GM19455 (cell line): ENCODE measurements at regions not wholly inside any gene's neighbourhood (a gene's known extent, or its start where the extent isn't known, plus 50 kb on each side); places are given as distances from the start of the nearest gene placed in this dataset.

Experiments used
- ATAC-seq: cut with Tn5 transposase; IDR thresholded peaks from one replicate; pipeline ENCODE4 v1.9.1; 2021; ENCODE audit not compliant: unreplicated experiment

GRCh38 chr2:122905431-122905830, 1119.7 kb upstream of the CNTNAP5 start:
- no peak for ATAC-seq

GRCh38 chr2:122908159-122908558, 1116.9 kb upstream of the CNTNAP5 start:
- ATAC-seq: no peak

GRCh38 chr2:122927197-122927596, 1097.9 kb upstream of the CNTNAP5 start:
- ATAC-seq: no peak

- ATAC-seq: no peak
These were observed 1097.2 kb upstream of the CNTNAP5 start for GRCh38 chr2:122927710-122928557.

GRCh38 chr2:122929347-122929746, 1095.7 kb upstream of the CNTNAP5 start:
- ATAC-seq: no peak

GRCh38 chr2:122935506-122935905, 1089.6 kb upstream of the CNTNAP5 start:
- ATAC-seq: no peak

GRCh38 chr2:122939796-122940195, 1085.3 kb upstream of the CNTNAP5 start:
- ATAC-seq: no peak

GRCh38 chr2:122949523-122949922, 1075.6 kb upstream of the CNTNAP5 start:
- no peak for ATAC-seq

- ATAC-seq: no peak
These were observed 1069.3 kb upstream of the CNTNAP5 start for GRCh38 chr2:122955776-122956175.

- no peak for ATAC-seq
These were observed 1064.1 kb upstream of the CNTNAP5 start for GRCh38 chr2:122960759-122961641.

GRCh38 chr2:122966461-122966860, 1058.6 kb upstream of the CNTNAP5 start:
- ATAC-seq: no peak

- no peak for ATAC-seq
These were observed 1047.5 kb upstream of the CNTNAP5 start for GRCh38 chr2:122977580-122977979.

- no peak for ATAC-seq
These were observed 1044.4 kb upstream of the CNTNAP5 start for GRCh38 chr2:122980671-122981070.

GRCh38 chr2:122982936-122983335, 1042.2 kb upstream of the CNTNAP5 start:
- no peak for ATAC-seq

- no peak for ATAC-seq
These were observed 1036.5 kb upstream of the CNTNAP5 start for GRCh38 chr2:122988395-122989221.

GRCh38 chr2:122993592-122993991, 1031.5 kb upstream of the CNTNAP5 start:
- ATAC-seq: no peak

- no peak for ATAC-seq
These were observed 1025.8 kb upstream of the CNTNAP5 start for GRCh38 chr2:122999258-122999657.

GRCh38 chr2:122999821-123000220, 1025.3 kb upstream of the CNTNAP5 start:
- no peak for ATAC-seq

GRCh38 chr2:123002660-123003248, 1022.3 kb upstream of the CNTNAP5 start:
- no peak for ATAC-seq

GRCh38 chr2:123015186-123015585, 1009.9 kb upstream of the CNTNAP5 start:
- ATAC-seq: no peak

GRCh38 chr2:123035541-123035940, 989.5 kb upstream of the CNTNAP5 start:
- no peak for ATAC-seq
